SJCRH30 (cell line): ENCODE measurements at regions not wholly inside any gene's neighbourhood (a gene's known extent, or its start where the extent isn't known, plus 50 kb on each side); places are given as distances from the start of the nearest gene placed in this dataset.
A peak's percentile ranks its signal among the peaks of the same experiment; 100 is the strongest.

Experiments used
- DNase-seq, 2 experiments: peaks; one replicate each; pipeline ENCODE4 v3.0.0-alpha.2; 2015 to 2020
- H3K27ac ChIP-seq: fragments of 250-450 bp; sonication (Bioruptor Pico); 2 replicates; pipeline ENCODE4 v1.5.1; 2020; ENCODE audit warnings: mild to moderate bottlenecking, moderate library complexity
- H3K27me3 ChIP-seq: fragments of 250-450 bp; sonication (Bioruptor Pico); 2 replicates; pipeline ENCODE4 v1.5.1; 2020; ENCODE audit warnings: mild to moderate bottlenecking, moderate library complexity
- H3K36me3 ChIP-seq: fragments of 250-450 bp; sonication (Bioruptor Pico); 2 replicates; pipeline ENCODE4 v1.5.1; 2020; ENCODE audit warnings: mild to moderate bottlenecking, moderate library complexity
- H3K4me1 ChIP-seq: fragments of 250-450 bp; sonication (Bioruptor Pico); 2 replicates; pipeline ENCODE4 v1.5.1; 2020; ENCODE audit warnings: mild to moderate bottlenecking, moderate library complexity
- H3K4me3 ChIP-seq: fragments of 250-450 bp; sonication (Bioruptor Pico); 2 replicates; pipeline ENCODE4 v1.5.1; 2020; ENCODE audit warnings: mild to moderate bottlenecking, moderate library complexity
- H3K9me3 ChIP-seq: fragments of 250-450 bp; sonication (Bioruptor Pico); replicated peaks from 2 replicates; pipeline ENCODE4 v1.5.1; 2020; ENCODE audit warnings: mild to moderate bottlenecking, moderate library complexity

DNA sequence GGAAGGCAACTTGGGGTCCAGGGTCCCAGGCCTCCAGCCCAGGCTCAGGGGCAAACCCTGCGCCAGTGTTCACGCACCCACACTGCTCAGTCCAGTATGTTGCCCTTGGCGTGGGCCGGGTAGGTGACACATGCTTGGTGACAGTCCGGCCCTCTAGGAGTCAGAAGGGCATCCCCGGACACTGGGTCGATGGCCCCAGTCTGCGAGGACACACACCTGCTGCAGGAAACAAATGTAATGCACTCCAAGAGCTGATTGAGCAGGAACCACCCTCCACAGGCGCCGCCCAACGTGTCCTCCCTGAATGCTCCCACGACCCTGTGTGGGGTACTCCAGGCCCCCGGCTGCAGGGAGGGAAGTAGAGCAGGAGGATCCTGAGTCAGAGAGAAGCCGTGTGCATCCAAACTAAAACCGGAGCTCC lies 160.7 kb downstream of the DLL1 start:
- Histone ChIP-seq H3K36me3 (no peaks in the 10 kb centered on the region), H3K27ac (no peak overlapping the region), H3K4me1 (0 out of 2 replicates have a peak, but pooled peaks cover 3% of the 10 kb centered on the region), H3K27me3 (0 out of 2 replicates have a peak, but pooled peaks cover 6% of the 10 kb centered on the region), H3K9me3 (no peaks in the 10 kb centered on the region), H3K4me3 (no peak overlapping the region)
- no peak for DNase-seq

DNA sequence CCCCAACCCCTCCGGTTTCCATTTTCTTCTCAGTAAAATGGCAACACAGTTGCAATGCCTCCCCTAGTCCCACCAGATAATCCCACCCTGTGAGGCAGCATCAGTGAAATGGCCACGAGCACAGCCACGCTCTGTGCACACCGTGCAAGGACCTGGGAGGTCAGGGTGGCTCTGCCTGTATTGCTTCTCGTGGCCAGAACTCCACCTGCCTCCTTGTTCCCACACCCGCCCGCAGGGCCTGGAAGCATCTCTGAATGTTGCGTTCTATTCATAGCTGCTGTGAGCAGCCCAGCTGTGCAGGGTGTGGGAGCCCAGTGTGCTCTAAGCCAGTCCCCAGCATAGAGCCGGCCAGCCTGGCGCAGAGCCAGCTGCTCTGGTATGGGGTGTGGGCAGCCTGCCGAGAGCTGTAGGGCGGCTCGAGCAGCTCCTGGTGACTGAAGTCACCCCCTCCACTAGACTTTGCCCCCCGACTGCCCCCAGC lies 161.1 kb downstream of the DLL1 start:
- H3K27ac ChIP-seq, result no peak overlapping the region
- peak; percentile 79 to 80 for DNase-seq

DNA sequence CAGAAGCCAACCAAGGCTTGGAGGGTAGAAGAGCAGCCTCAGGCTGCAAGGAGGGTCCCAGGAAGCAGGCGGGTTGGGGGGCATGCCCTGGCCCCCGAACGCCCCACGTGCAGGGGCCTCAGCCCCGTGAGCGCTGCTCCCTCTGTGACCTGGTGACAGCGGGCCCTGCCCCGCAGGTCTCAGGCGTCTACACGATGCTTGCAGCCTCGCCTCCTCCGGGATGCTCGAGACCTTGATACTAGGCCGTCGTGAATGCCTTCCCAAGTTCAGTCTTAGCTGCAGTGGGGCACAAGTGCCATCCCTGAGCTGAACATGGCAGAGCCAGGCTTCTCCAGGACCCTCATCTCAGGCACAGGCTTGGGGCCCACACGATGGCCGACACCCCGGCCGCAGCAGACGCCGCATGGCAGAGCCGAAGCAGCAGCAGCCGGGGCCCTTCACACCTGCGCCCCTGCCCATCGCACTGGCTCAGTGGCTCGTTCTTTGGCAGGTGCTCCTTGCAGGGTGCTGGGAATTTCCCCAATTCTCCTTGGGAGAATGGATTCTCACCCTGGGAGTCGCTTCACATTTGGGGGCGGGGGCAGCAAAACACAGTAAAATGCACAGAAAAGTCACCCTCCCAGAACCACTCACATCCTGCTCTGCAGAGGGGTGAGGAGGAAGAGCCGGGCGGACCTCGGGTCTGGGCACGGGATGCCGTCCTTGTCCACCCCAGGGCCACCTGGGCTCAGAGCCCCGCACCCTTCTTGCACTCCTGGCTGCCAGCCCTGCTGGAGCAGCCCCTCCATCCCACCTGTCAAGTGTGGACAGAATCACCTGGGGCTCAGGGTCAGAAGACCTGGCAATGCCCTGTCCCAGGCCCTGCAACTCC lies 161.8 kb downstream of the DLL1 start:
- Histone ChIP-seq H3K27me3 (peaks cover 6% of the 10 kb centered on the region; the same call in 1 of the 2 replicates), H3K27ac (no peak overlapping the region), H3K4me3 (no peak overlapping the region), H3K9me3 (no peaks in the 10 kb centered on the region), H3K36me3 (no peaks in the 10 kb centered on the region), H3K4me1 (0 out of 2 replicates have a peak, but pooled peaks cover 3% of the 10 kb centered on the region)
- DNase-seq, result no peak

More for the DNA sequence above, 161.1 kb downstream of the DLL1 start:
- Histone ChIP-seq H3K9me3 (no peaks in the 10 kb centered on the region), H3K36me3 (no peaks in the 10 kb centered on the region), H3K27me3 (0 out of 2 replicates have a peak, but pooled peaks cover 6% of the 10 kb centered on the region), H3K4me1 (0 out of 2 replicates have a peak, but pooled peaks cover 3% of the 10 kb centered on the region), H3K4me3 (no peak overlapping the region)

- Histone ChIP-seq H3K4me3 (no peak overlapping the region), H3K36me3 (no peaks in the 10 kb centered on the region), H3K4me1 (no peaks in the 10 kb centered on the region), H3K9me3 (no peaks in the 10 kb centered on the region), H3K27me3 (peaks cover 6% of the 10 kb centered on the region; the same call in 1 of the 2 replicates), H3K27ac (no peak overlapping the region)
- no peak for DNase-seq
These were observed 162.5 kb downstream of the DLL1 start for GRCh38 chr6:170128346-170128745.

GRCh38 chr6:170127151-170127550 lies 163.7 kb downstream of the DLL1 start:
- no peak for DNase-seq
- H3K4me1 ChIP-seq, result no peaks in the 10 kb centered on the region
- peaks cover 6% of the 10 kb centered on the region; the same call in 1 of the 2 replicates for H3K27me3 ChIP-seq
- no peaks in the 10 kb centered on the region for H3K36me3 ChIP-seq
- no peaks in the 10 kb centered on the region for H3K9me3 ChIP-seq
- H3K27ac ChIP-seq, result no peak overlapping the region
- H3K4me3 ChIP-seq, result no peak overlapping the region

DNA sequence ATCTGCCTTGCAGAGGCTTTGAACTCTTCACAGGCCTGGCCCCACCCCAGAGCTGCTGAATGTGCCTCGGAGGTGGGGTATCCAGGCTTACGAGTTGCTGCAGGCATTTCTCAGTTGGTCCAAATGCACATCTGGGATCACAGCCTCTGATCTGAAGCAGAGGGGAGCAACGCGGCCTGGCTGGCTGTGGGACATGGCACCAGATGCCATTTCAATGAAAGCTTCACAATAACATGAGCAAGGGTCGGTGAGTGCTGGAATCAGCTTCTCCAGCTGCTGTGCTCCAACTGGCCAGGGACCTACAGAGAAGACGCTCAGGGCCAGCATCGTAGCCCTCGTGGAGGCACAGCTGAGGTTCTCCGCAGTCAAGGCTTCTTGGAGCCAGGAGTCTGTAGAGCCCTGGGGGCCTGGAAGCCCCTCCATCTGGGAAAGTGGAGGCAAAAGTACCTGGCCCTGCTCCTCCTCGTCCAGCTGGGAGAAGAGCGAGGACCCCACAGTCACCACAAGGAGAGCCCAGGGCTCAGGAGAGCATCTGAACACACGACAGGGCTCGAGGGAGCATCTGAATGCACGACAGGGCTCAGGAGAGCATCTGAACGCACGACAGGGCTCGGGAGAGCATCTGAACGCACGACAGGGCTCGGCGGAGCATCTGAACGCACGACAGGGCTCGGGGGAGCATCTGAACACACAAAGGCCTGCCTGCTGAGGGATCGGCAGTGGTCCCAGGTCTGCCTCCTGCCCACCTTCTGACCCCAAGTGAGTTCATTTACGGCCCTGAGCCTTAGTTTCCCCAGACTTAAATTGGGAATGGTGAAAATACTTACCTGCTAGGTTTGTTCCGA lies 165.2 kb downstream of the DLL1 start:
- H3K27me3 ChIP-seq, result peaks cover 6% of the 10 kb centered on the region; the same call in 1 of the 2 replicates
- no peaks in the 10 kb centered on the region for H3K4me1 ChIP-seq
- H3K27ac ChIP-seq, result no peak overlapping the region
- DNase-seq, result no peak
- H3K9me3 ChIP-seq, result peaks cover 7% of the 10 kb centered on the region
- no peak overlapping the region for H3K4me3 ChIP-seq
- no peaks in the 10 kb centered on the region for H3K36me3 ChIP-seq

- no peaks in the 10 kb centered on the region for H3K4me1 ChIP-seq
- peaks cover 7% of the 10 kb centered on the region for H3K9me3 ChIP-seq
- peaks cover 6% of the 10 kb centered on the region; the same call in 1 of the 2 replicates for H3K27me3 ChIP-seq
- H3K27ac ChIP-seq, result no peak overlapping the region
- H3K36me3 ChIP-seq, result no peaks in the 10 kb centered on the region
- H3K4me3 ChIP-seq, result no peak overlapping the region
- no peak for DNase-seq
These were observed 166.0 kb downstream of the DLL1 start for GRCh38 chr6:170124836-170125235.

DNA sequence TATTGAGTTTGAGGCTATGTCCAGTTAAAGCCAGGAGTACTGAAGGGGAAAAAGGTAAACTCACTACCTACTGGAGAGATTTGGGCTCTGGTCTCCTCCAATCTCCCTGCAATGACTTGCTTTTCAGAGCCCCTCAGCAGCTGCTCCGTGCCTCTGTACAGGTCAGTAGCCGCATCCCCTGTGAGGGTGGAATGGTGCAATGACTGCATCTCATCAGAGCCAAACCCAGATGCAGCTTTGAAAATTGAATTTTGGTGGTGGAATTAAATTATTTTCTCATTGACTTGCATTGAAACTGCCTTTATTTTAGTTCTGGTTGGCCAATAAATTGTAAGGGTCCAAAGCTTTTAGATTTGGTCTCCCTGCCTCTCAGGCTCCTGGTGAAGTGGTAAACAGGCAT lies 166.7 kb downstream of the DLL1 start:
- Histone ChIP-seq H3K27ac (no peak overlapping the region), H3K9me3 (peaks cover 10% of the 10 kb centered on the region), H3K4me3 (no peak overlapping the region), H3K36me3 (no peaks in the 10 kb centered on the region), H3K4me1 (no peaks in the 10 kb centered on the region), H3K27me3 (peaks cover 6% of the 10 kb centered on the region; the same call in 1 of the 2 replicates)
- DNase-seq, result no peak

- Histone ChIP-seq H3K27me3 (peaks cover 6% of the 10 kb centered on the region; the same call in 1 of the 2 replicates), H3K4me3 (no peak overlapping the region), H3K4me1 (no peaks in the 10 kb centered on the region), H3K27ac (no peak overlapping the region), H3K36me3 (no peaks in the 10 kb centered on the region), H3K9me3 (peaks cover 10% of the 10 kb centered on the region)
- DNase-seq, result no peak
These were observed 168.2 kb downstream of the DLL1 start for GRCh38 chr6:170122651-170123050.

DNA sequence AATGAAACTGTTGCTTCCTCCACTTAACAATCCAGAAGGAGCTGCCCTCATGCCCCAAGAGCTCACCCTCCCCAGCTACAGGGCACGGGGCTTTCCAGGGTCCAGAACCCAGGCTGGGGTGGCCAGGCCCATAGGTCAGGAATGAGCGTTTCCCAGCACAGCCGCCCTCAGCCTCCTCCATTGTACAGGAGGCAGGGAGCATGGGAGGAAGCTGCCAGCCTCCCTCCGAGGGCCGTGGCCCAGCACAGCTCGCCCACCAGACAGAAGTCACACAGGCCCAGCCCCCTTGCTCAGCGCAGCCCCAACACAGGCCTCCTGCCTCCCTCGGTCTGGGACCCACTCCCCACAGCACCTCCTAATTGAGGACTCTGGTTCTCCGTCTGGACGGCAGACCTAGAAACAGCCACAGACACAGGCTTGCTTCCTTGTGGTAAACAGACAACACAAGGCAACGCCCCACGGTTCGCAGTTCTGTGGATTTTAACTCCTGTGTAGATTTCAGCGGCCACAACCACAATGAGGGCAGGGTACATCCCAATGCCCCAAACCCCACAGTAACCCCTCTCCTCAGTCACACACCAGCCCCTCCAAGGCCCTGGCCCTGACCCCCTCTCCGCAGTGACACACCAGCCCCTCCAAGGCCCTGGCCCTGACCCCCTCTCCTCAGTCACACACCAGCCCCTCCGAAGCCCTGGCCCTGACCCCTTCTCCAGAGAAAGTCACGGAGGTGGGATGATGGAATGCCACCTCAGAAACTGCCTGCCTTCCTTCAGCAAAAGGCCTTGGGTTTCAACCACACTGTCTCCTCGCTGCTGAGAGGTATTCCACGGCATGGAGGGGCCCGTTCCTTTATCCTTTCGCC lies 173.5 kb downstream of the DLL1 start:
- H3K27me3 ChIP-seq, result no peaks in the 10 kb centered on the region
- no peak for DNase-seq
- peaks cover 10% of the 10 kb centered on the region for H3K9me3 ChIP-seq
- no peak overlapping the region for H3K27ac ChIP-seq
- no peak overlapping the region for H3K4me3 ChIP-seq
- H3K4me1 ChIP-seq, result no peaks in the 10 kb centered on the region
- no peaks in the 10 kb centered on the region for H3K36me3 ChIP-seq

DNA sequence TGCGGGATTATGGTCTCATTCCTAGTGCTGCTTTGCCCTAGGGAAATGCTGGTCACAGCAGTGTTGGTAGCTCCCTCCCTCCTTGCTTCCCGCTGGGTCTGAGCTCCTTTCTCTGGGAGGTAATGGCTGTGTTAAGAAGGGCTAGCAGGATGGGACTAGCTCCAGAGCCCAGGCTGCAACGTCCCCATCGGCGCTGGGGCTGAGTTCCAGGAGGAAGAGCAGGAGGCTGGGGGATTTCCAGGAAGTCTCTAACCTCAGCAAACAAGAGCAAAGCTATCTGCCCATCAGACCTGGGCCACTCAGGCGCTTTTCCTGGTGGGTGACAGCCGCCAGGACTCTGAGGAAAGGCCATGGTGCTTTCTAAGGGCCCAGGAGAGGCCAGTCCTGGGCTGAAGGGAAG lies 174.2 kb downstream of the DLL1 start:
- peaks cover 10% of the 10 kb centered on the region for H3K9me3 ChIP-seq
- no peak for DNase-seq

GRCh38 chr6:170114956-170115855 lies 175.7 kb downstream of the DLL1 start:
- H3K27ac ChIP-seq, result no peak overlapping the region
- H3K9me3 ChIP-seq, result 0 out of 2 replicates have a peak, but pooled peaks cover 3% of the 10 kb centered on the region
- H3K36me3 ChIP-seq, result no peaks in the 10 kb centered on the region
- no peaks in the 10 kb centered on the region for H3K27me3 ChIP-seq
- no peak for DNase-seq
- no peaks in the 10 kb centered on the region for H3K4me1 ChIP-seq
- H3K4me3 ChIP-seq, result no peak overlapping the region

More for the DNA sequence above, 174.2 kb downstream of the DLL1 start:
- no peaks in the 10 kb centered on the region for H3K36me3 ChIP-seq
- H3K27ac ChIP-seq, result no peak overlapping the region
- no peak overlapping the region for H3K4me3 ChIP-seq
- no peaks in the 10 kb centered on the region for H3K4me1 ChIP-seq
- H3K27me3 ChIP-seq, result no peaks in the 10 kb centered on the region
